Left ventricle myocardium inferior (tissue), 1 donor: ENCODE measurements at regions not wholly inside any gene's neighbourhood (a gene's known extent, or its start where the extent isn't known, plus 50 kb on each side); places are given as distances from the start of the nearest gene placed in this dataset.

Source experiments
- DNase-seq: peaks from one replicate; pipeline ENCODE4 v3.0.0-alpha.2; 2020
- H3K27ac ChIP-seq: fragments of 200-600 bp; replicated peaks from 2 replicates; pipeline ENCODE4 v1.8.0; 2021
- H3K27me3 ChIP-seq: fragments of 200-600 bp; 2 replicates; pipeline ENCODE4 v1.8.0; 2021; ENCODE audit warnings: low read depth
- H3K36me3 ChIP-seq: fragments of 200-600 bp; 2 replicates; pipeline ENCODE4 v1.8.0; 2021
- H3K4me1 ChIP-seq: fragments of 200-600 bp; 2 replicates; pipeline ENCODE4 v1.8.0; 2021
- H3K4me3 ChIP-seq: fragments of 200-600 bp; 2 replicates; pipeline ENCODE4 v1.8.0; 2021; ENCODE audit warnings: mild to moderate bottlenecking, moderate library complexity
- H3K9me3 ChIP-seq: fragments of 200-600 bp; replicated peaks from 2 replicates; pipeline ENCODE4 v1.8.0; 2021
- intact Hi-C: fragments of 100-400 bp; cut with micrococcal nuclease; formaldehyde crosslinking; loops from one replicate; pipeline ENCODE4 v1.11.0; 2022
- TF ChIP-seq, protein P1 (sequence below): fragments of 200-600 bp; IDR thresholded peaks from 2 replicates; pipeline ENCODE4 v1.8.0; 2021; ENCODE audit warnings: antibody characterized with exemption, mild to moderate bottlenecking, borderline replicate concordance
- donor health status: DM: no; HTN: yes; CAD: no; lungs with severe emphysema.

DNA sequence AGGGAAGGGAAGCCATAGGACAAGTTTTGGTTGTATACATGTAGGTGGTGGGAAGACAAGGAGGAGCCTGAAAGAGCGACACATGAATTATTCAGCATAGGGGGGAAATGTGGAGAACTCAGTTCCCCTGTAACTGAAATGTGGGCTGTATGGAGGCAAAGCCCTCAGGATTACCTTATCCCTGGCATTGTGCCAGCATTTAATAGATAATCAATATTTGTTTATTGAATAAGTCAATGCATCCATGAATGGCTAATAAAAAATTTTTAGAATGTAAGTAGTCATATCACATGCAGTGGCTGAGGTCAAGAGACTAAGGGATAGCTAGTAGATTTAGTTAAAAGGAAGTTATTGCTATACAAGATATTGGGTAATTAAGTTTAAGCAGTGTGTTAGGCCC is 232.4 kb downstream of the SNAPC1 start:
- no peak for DNase-seq
- Histone ChIP-seq H3K4me3 (no peak overlapping the region), H3K4me1 (no peaks in the 10 kb centered on the region), H3K36me3 (no peaks in the 10 kb centered on the region), H3K27me3 (no peaks in the 10 kb centered on the region), H3K27ac (no peak overlapping the region), H3K9me3 (no peaks in the 10 kb centered on the region)
- intact Hi-C loops, result no loop called here
- TF ChIP-seq, protein P1, sequence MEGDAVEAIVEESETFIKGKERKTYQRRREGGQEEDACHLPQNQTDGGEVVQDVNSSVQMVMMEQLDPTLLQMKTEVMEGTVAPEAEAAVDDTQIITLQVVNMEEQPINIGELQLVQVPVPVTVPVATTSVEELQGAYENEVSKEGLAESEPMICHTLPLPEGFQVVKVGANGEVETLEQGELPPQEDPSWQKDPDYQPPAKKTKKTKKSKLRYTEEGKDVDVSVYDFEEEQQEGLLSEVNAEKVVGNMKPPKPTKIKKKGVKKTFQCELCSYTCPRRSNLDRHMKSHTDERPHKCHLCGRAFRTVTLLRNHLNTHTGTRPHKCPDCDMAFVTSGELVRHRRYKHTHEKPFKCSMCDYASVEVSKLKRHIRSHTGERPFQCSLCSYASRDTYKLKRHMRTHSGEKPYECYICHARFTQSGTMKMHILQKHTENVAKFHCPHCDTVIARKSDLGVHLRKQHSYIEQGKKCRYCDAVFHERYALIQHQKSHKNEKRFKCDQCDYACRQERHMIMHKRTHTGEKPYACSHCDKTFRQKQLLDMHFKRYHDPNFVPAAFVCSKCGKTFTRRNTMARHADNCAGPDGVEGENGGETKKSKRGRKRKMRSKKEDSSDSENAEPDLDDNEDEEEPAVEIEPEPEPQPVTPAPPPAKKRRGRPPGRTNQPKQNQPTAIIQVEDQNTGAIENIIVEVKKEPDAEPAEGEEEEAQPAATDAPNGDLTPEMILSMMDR, result no peak

DNA sequence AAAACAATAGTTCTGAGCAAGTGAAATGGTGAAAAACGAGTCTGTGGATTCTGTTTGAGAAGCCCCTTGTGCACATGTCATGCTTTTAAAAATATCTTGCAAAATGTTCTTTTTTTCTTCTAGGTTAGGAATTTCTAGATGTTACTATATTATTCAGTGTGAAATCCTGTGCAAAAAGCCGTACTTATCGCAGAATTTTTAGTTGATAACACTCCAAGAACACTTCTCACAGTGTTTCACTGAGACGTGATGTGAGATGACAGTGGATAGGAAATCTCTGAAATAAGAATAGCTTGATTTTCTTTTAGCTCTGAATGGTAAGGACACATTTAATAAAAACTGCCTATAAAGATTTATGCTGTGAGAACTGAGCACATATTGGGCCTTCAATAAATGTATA is 234.5 kb downstream of the SNAPC1 start:
- Histone ChIP-seq H3K36me3 (no peaks in the 10 kb centered on the region), H3K4me1 (no peaks in the 10 kb centered on the region), H3K27ac (no peak overlapping the region), H3K9me3 (no peaks in the 10 kb centered on the region), H3K27me3 (no peaks in the 10 kb centered on the region), H3K4me3 (no peak overlapping the region)
- TF ChIP-seq, protein P1, result no peak
- no peak for DNase-seq
- intact Hi-C loops, result no loop called here

DNA sequence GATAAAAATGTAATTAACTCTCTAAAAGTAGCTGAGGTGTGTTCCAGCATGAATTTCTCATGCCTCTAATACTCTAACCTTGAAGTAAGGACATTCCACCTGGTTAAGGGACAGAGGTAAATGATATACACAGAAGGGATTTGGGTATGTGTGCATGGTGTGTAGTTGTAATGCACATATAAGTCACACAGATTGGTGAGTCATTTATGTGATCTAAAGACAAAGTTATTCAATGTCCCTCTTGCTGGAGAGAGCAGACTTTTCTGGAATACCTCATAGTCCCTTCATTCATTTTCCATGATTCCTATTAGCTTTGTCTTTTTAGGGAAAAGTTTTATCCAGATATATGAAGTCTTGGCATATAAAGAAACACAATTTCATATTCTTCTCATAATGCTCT is 234.9 kb downstream of the SNAPC1 start:
- no peaks in the 10 kb centered on the region for H3K36me3 ChIP-seq
- no peaks in the 10 kb centered on the region for H3K27me3 ChIP-seq
- H3K27ac ChIP-seq, result no peak overlapping the region
- TF ChIP-seq, protein P1, result no peak
- intact Hi-C loops, result no loop called here
- H3K4me3 ChIP-seq, result no peak overlapping the region
- no peak for DNase-seq
- no peaks in the 10 kb centered on the region for H3K9me3 ChIP-seq
- H3K4me1 ChIP-seq, result no peaks in the 10 kb centered on the region

DNA sequence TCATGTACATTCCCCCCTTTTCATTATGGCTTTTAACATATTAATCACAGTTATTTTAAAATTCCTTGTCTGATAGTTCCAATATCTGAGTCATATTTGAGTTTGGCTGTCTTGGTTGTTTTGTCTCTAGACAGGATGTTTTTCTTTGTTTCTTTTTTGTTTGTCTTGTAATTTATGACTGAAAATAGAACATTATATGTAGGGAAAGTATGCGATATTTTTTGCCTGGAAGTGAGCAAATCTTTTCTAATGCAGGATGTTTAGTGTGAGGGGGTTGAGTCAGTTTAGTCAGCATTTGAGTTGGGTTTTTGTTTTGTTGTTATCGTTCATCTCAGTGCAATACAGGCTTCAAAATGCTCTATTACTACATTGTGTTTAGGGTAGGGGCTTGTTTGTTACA is 239.7 kb downstream of the SNAPC1 start:
- TF ChIP-seq, protein P1, result no peak
- no peak overlapping the region for H3K4me3 ChIP-seq
- no peaks in the 10 kb centered on the region for H3K36me3 ChIP-seq
- DNase-seq, result no peak
- peaks cover 9% of the 10 kb centered on the region for H3K27me3 ChIP-seq
- H3K4me1 ChIP-seq, result no peaks in the 10 kb centered on the region
- H3K9me3 ChIP-seq, result no peaks in the 10 kb centered on the region
- intact Hi-C loops, result no loop called here
- no peak overlapping the region for H3K27ac ChIP-seq

DNA sequence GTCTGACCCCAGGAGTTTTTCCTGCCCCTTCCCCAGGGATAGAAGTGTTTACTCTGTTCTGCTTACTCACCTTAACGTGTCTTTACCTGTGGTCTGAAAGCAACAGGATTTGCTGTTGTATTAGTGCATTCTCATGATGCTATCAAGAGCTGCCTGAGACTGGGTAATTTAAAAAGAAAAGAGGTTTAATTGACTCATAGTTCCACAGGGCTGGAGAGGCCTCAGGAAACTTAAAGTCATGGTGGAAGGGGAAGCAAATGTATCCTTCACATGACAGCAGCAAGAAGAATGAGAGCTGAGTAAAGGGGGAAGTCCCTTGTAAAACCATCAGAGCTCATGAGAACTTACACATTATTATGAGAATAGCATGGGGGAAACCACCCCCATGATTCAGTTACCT is 240.4 kb downstream of the SNAPC1 start:
- Histone ChIP-seq H3K27ac (no peak overlapping the region), H3K9me3 (no peaks in the 10 kb centered on the region), H3K36me3 (no peaks in the 10 kb centered on the region), H3K4me3 (no peak overlapping the region), H3K4me1 (no peaks in the 10 kb centered on the region), H3K27me3 (peaks cover 9% of the 10 kb centered on the region)
- no peak for DNase-seq
- TF ChIP-seq, protein P1, result no peak
- intact Hi-C loops, result no loop called here

DNA sequence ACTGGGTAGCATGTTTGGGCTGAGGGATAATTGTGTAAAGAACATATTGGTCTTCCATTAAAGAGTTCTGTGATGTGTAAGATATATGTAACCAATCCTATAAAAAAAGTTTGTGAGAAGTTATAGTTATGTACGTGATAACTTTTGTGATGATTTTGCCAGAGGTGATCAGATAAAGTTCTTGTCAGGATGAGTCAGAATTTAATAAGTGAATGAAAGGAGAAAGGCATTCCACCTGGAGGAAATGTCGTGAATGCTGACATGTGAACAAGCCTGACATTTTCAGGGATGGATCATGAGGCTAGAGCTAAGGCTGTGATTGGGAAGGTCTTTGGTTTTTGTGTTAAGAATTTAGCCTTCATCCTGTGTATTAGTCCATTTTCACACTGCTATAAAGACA is 241.5 kb downstream of the SNAPC1 start:
- no peaks in the 10 kb centered on the region for H3K9me3 ChIP-seq
- H3K4me3 ChIP-seq, result no peak overlapping the region
- H3K4me1 ChIP-seq, result no peaks in the 10 kb centered on the region
- intact Hi-C loops, result no loop called here
- TF ChIP-seq, protein P1, result no peak
- H3K36me3 ChIP-seq, result no peaks in the 10 kb centered on the region
- H3K27me3 ChIP-seq, result peaks cover 9% of the 10 kb centered on the region
- no peak for DNase-seq
- no peak overlapping the region for H3K27ac ChIP-seq
